ENCODE measurements at regions not wholly inside any gene's neighbourhood (a gene's known extent, or its start where the extent isn't known, plus 50 kb on each side); places are given as distances from the start of the nearest gene placed in this dataset.
"Not testable (repeated sequence)": the region's sequence is repeated elsewhere in the genome, so short reads cannot be mapped to it uniquely, and the experiment has no call there.

GRCh38 chr1:234827656-234828055, 217.7 kb upstream of the IRF2BP2 start:
- no peak for DNase-seq (ENCODE audit: low read depth in 1 of 2, low spot score in 1 of 2)
- in situ Hi-C loops (cut with HindIII; ENCODE audit: low pct_unique_long_range_greater_than_20kb, low sequenced_read_pairs), result no loop called here
- TF ChIP-seq JUND (IDR thresholded peaks at IDR 0.05; ENCODE audit: low read depth), result no peak

- no peak for TF ChIP-seq JUND (IDR thresholded peaks at IDR 0.05; ENCODE audit: low read depth)
- no peak for DNase-seq (ENCODE audit: low read depth in 1 of 2, low spot score in 1 of 2)
- in situ Hi-C loops (cut with HindIII; ENCODE audit: low pct_unique_long_range_greater_than_20kb, low sequenced_read_pairs), result no loop called here
These were observed 217.2 kb upstream of the IRF2BP2 start for GRCh38 chr1:234827181-234827580.

- in situ Hi-C loops (cut with HindIII; ENCODE audit: low pct_unique_long_range_greater_than_20kb, low sequenced_read_pairs), result no loop called here
- no peak for DNase-seq (ENCODE audit: low read depth in 1 of 2, low spot score in 1 of 2)
- no peak for TF ChIP-seq JUND (IDR thresholded peaks at IDR 0.05; ENCODE audit: low read depth)
These were observed 216.4 kb upstream of the IRF2BP2 start for GRCh38 chr1:234826352-234826751.

GRCh38 chr1:234825498-234826165, 215.7 kb upstream of the IRF2BP2 start:
- TF ChIP-seq JUND (IDR thresholded peaks at IDR 0.05; ENCODE audit: low read depth), result no peak
- peak; percentile 34 to 76 for DNase-seq (ENCODE audit: low read depth in 1 of 2, low spot score in 1 of 2)
- in situ Hi-C loops (cut with HindIII; ENCODE audit: low pct_unique_long_range_greater_than_20kb, low sequenced_read_pairs), result no loop called here

- DNase-seq (ENCODE audit: low read depth in 1 of 2, low spot score in 1 of 2); in situ Hi-C loops (cut with HindIII; ENCODE audit: low pct_unique_long_range_greater_than_20kb, low sequenced_read_pairs): not testable (repeated sequence)
These were observed 214.9 kb upstream of the IRF2BP2 start for GRCh38 chr1:234824836-234825235.

- DNase-seq (ENCODE audit: low read depth in 1 of 2, low spot score in 1 of 2), result peak in 1 of 2 experiments; percentile 38
- no peak for TF ChIP-seq JUND (IDR thresholded peaks at IDR 0.05; ENCODE audit: low read depth)
- in situ Hi-C loops (cut with HindIII; ENCODE audit: low pct_unique_long_range_greater_than_20kb, low sequenced_read_pairs), result no loop called here
These were observed 213.5 kb upstream of the IRF2BP2 start for GRCh38 chr1:234823191-234824176.

GRCh38 chr1:234821840-234822239, 211.9 kb upstream of the IRF2BP2 start:
- DNase-seq (ENCODE audit: low read depth in 1 of 2, low spot score in 1 of 2), result no peak
- in situ Hi-C loops (cut with HindIII; ENCODE audit: low pct_unique_long_range_greater_than_20kb, low sequenced_read_pairs), result no loop called here
- no peak for TF ChIP-seq JUND (IDR thresholded peaks at IDR 0.05; ENCODE audit: low read depth)

GRCh38 chr1:234820597-234820996, 210.6 kb upstream of the IRF2BP2 start:
- in situ Hi-C loops (cut with HindIII; ENCODE audit: low pct_unique_long_range_greater_than_20kb, low sequenced_read_pairs), result no loop called here
- no peak for TF ChIP-seq JUND (IDR thresholded peaks at IDR 0.05; ENCODE audit: low read depth)
- no peak for DNase-seq (ENCODE audit: low read depth in 1 of 2, low spot score in 1 of 2)

GRCh38 chr1:234819845-234820244, 209.9 kb upstream of the IRF2BP2 start:
- DNase-seq (ENCODE audit: low read depth in 1 of 2, low spot score in 1 of 2); in situ Hi-C loops (cut with HindIII; ENCODE audit: low pct_unique_long_range_greater_than_20kb, low sequenced_read_pairs): not testable (repeated sequence)

GRCh38 chr1:234818040-234818387, 208.0 kb upstream of the IRF2BP2 start:
- in situ Hi-C loops (cut with HindIII; ENCODE audit: low pct_unique_long_range_greater_than_20kb, low sequenced_read_pairs); DNase-seq (ENCODE audit: low read depth in 1 of 2, low spot score in 1 of 2): not testable (repeated sequence)

GRCh38 chr1:234817313-234818039, 207.5 kb upstream of the IRF2BP2 start:
- in situ Hi-C loops (cut with HindIII; ENCODE audit: low pct_unique_long_range_greater_than_20kb, low sequenced_read_pairs); DNase-seq (ENCODE audit: low read depth in 1 of 2, low spot score in 1 of 2): not testable (repeated sequence)

GRCh38 chr1:234816864-234817263, 206.9 kb upstream of the IRF2BP2 start:
- in situ Hi-C loops (cut with HindIII; ENCODE audit: low pct_unique_long_range_greater_than_20kb, low sequenced_read_pairs); DNase-seq (ENCODE audit: low read depth in 1 of 2, low spot score in 1 of 2): not testable (repeated sequence)

GRCh38 chr1:234816186-234816851, 206.3 kb upstream of the IRF2BP2 start:
- in situ Hi-C loops (cut with HindIII; ENCODE audit: low pct_unique_long_range_greater_than_20kb, low sequenced_read_pairs); DNase-seq (ENCODE audit: low read depth in 1 of 2, low spot score in 1 of 2): not testable (repeated sequence)

GRCh38 chr1:234815295-234815815, 205.4 kb upstream of the IRF2BP2 start:
- in situ Hi-C loops (cut with HindIII; ENCODE audit: low pct_unique_long_range_greater_than_20kb, low sequenced_read_pairs); DNase-seq (ENCODE audit: low read depth in 1 of 2, low spot score in 1 of 2): not testable (repeated sequence)

GRCh38 chr1:234814235-234814634, 204.3 kb upstream of the IRF2BP2 start:
- DNase-seq (ENCODE audit: low read depth in 1 of 2, low spot score in 1 of 2); in situ Hi-C loops (cut with HindIII; ENCODE audit: low pct_unique_long_range_greater_than_20kb, low sequenced_read_pairs): not testable (repeated sequence)

- in situ Hi-C loops (cut with HindIII; ENCODE audit: low pct_unique_long_range_greater_than_20kb, low sequenced_read_pairs), result not testable (repeated sequence)
These were observed 201.8 kb upstream of the IRF2BP2 start for GRCh38 chr1:234811824-234812223.

GRCh38 chr1:234810726-234811125, 200.7 kb upstream of the IRF2BP2 start:
- in situ Hi-C loops (cut with HindIII; ENCODE audit: low pct_unique_long_range_greater_than_20kb, low sequenced_read_pairs), result not testable (repeated sequence)

More at GRCh38 chr1:234811824-234812223, 201.8 kb upstream of the IRF2BP2 start:
- not testable (repeated sequence) for DNase-seq (ENCODE audit: low read depth in 1 of 2, low spot score in 1 of 2)

More at GRCh38 chr1:234810726-234811125, 200.7 kb upstream of the IRF2BP2 start:
- not testable (repeated sequence) for DNase-seq (ENCODE audit: low read depth in 1 of 2, low spot score in 1 of 2)
